Pancreas (tissue), 10 donors: ENCODE measurements at regions not wholly inside any gene's neighbourhood (a gene's known extent, or its start where the extent isn't known, plus 50 kb on each side); places are given as distances from the start of the nearest gene placed in this dataset.

Experiments used
- ATAC-seq, 4 donors: fragments of 200-7000 bp; cut with Tn5 transposase; one replicate each; pipeline versions ENCODE4 v1.8.0 to v1.9.1; 2020; ENCODE audit warnings: mild to moderate bottlenecking in 4 of 4, moderate library complexity in 4 of 4
- DNase-seq, 6 donors: peaks; one replicate each; pipeline ENCODE4 v3.0.0-alpha.2; 2020
- FAIRE-seq: peaks from 2 replicates; lab custom pipeline; 2012; peaks lifted over from hg19 to GRCh38; lab: Jason Lieb, UNC
- H3K27ac ChIP-seq, 4 donors: fragments of 200-600 bp; sonication (generic); 1 replicate in 3 of 4; 2 replicates in 1 of 4; pipeline versions ENCODE4 v1.5.0 to v1.8.0; 2020
- H3K27me3 ChIP-seq, 4 donors: fragments of 200-600 bp; one replicate each; pipeline ENCODE4 v1.8.0; 2021
- H3K36me3 ChIP-seq, 3 donors: fragments of 200-600 bp; sonication (generic) in 1 of 3; one replicate each; pipeline versions ENCODE4 v1.5.0 to v1.8.0; 2020 to 2021
- H3K4me1 ChIP-seq, 3 donors: fragments of 200-600 bp; one replicate each; pipeline ENCODE4 v1.8.0; 2021
- H3K4me3 ChIP-seq, 4 donors: fragments of 200-600 bp; sonication (generic) in 2 of 4; one replicate each; pipeline versions ENCODE4 v1.5.0 to v1.8.0; 2020 to 2021
- H3K9me3 ChIP-seq, 4 donors: fragments of 200-600 bp; one replicate each; pipeline ENCODE4 v1.8.0; 2021
- CTCF ChIP-seq, 4 donors: fragments of 200-600 bp; sonication (generic) in 3 of 4; IDR thresholded peaks; one replicate each; pipeline versions ENCODE4 v1.5.0 to v1.8.0; 2021; ENCODE audit warnings: antibody characterized with exemption in 4 of 4
- WGBS, 2 donors: extraction: QIAGEN DNeasy Blood & Tissue Kit; methylation state at CpG; one replicate each; pipeline ENCODE4 v1.1.7; 2013; 5-methylcytosine and 5-hydroxymethylcytosine counted together
- intact Hi-C, 3 donors: fragments of 100-400 bp; cut with DNase I; formaldehyde crosslinking; loops; one replicate each; pipeline versions ENCODE4 v1.11.1 to v1.14.2; 2022
- donor health status: healthy with polysubstance abuse.
- donor health status: DM: no; HTN: no; CAD: no; lungs with moderate emphysema.
- donor health status: DM: no; HTN: no; CAD: no.
- donor health status: control.
- donor health status: control.
- donor health status: Bipolar disorder and iron deficiency.
- donor health status: DM: yes; HTN: yes; CAD: no.
- donor health status: DM: no; HTN: no; CAD: no.
- donor health status: DM: no; HTN: no; CAD: no.
- donor health status: DM: yes; HTN: yes; CAD: no.

DNA sequence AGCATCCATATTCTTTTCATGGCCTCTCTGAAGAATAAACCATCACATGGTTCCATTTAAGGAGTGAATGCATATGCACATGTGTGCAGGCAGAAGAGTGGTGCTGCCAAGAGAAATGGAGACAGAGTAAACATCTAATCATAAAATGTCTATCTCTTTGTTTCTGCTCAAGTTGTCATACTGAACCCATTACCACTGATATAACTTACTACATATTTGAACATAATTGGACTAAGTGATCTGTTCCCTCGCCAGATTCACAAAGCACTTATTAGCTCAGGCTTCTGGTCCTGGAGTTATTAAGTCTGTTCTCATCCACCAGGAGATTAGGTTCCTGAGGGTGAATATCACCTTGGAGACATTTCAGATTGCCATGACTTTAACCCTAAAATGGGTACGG is 72.3 kb upstream of the XYLT1 start:
- Histone ChIP-seq H3K27me3 (no peaks in the 10 kb centered on the region), H3K4me1 (no peaks in the 10 kb centered on the region), H3K36me3 (no peaks in the 10 kb centered on the region), H3K27ac (no peak overlapping the region), H3K4me3 (no peak overlapping the region), H3K9me3 (no peaks in the 10 kb centered on the region)
- TF ChIP-seq CTCF (IDR thresholded peaks at IDR 0.05): no peak
- 69 to 84% methylated on average over 2 of the region's 2 CpGs for WGBS, 2 donors
- intact Hi-C loops: no loop called here
- DNase-seq: no peak
- FAIRE-seq: no peak
- ATAC-seq: no peak

- 56 to 74% methylated on average over 1 of the region's 1 CpG for WGBS, 2 donors
- TF ChIP-seq CTCF (IDR thresholded peaks at IDR 0.05): no peak
- Histone ChIP-seq H3K4me1 (no peaks in the 10 kb centered on the region), H3K36me3 (no peaks in the 10 kb centered on the region), H3K4me3 (no peak overlapping the region), H3K27ac (no peak overlapping the region), H3K27me3 (no peaks in the 10 kb centered on the region), H3K9me3 (no peaks in the 10 kb centered on the region)
- intact Hi-C loops: no loop called here
- DNase-seq (no peak), ATAC-seq (no peak), FAIRE-seq (no peak)
These were observed 70.6 kb upstream of the XYLT1 start for GRCh38 chr16:17541324-17541723.

GRCh38 chr16:17538927-17539326 is 68.2 kb upstream of the XYLT1 start:
- ATAC-seq: no peak
- no peaks in the 10 kb centered on the region for H3K9me3 ChIP-seq
- H3K4me3 ChIP-seq: no peak overlapping the region
- H3K36me3 ChIP-seq: no peaks in the 10 kb centered on the region
- FAIRE-seq: no peak
- no peaks in the 10 kb centered on the region for H3K27me3 ChIP-seq
- intact Hi-C loops: no loop called here
- no peak for TF ChIP-seq CTCF (IDR thresholded peaks at IDR 0.05)
- 37 to 38% methylated on average over 11 of the region's 11 CpGs for WGBS, 2 donors
- H3K27ac ChIP-seq: no peak overlapping the region
- H3K4me1 ChIP-seq: no peaks in the 10 kb centered on the region
- DNase-seq: no peak

GRCh38 chr16:17532338-17532995 is 61.7 kb upstream of the XYLT1 start:
- Histone ChIP-seq H3K4me1 (no peaks in the 10 kb centered on the region), H3K27ac (no peak overlapping the region), H3K9me3 (no peaks in the 10 kb centered on the region), H3K36me3 (no peaks in the 10 kb centered on the region), H3K4me3 (no peak overlapping the region), H3K27me3 (no peaks in the 10 kb centered on the region)
- intact Hi-C loops: no loop called here
- DNase-seq (no peak), ATAC-seq (no peak), FAIRE-seq (no peak)
- WGBS, 2 donors: 60 to 67% methylated on average over 8 of the region's 8 CpGs
- no peak for TF ChIP-seq CTCF (IDR thresholded peaks at IDR 0.05)

DNA sequence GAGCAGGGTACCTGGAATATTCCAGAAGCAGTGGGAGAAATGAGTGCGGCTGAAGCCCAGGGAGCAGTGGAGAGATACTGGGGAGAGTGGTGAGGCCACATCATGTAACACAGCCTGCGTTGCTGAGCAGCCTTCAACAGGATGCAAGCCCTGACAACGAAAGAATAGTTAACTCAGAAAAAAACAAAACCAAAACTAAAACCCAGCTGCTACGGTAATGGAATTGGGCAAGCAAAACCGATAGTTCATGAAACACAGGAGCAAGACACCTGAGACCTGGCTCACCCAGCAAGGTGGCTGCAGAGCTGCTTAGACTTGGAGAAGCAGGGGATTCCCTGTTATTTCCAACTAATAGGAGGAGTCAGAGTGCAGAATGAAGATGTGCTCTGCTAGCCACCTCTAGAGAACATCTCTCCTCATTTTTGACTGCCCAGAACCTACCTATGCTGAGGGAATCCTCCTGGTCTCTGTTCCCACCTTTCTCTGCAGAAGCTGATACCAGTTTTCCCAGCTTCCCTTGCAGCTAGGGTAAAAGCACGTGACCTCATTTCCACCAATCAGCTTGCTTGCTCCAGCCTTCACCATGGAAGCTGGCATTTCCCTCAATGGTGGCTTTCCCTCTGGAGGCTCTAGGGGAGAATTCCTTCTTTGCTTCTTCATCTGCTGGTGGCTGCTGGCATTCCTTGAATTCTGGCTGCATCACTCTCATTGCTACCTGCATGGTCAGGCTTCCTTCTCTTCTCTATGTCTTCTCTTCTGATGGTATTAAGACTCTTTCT is 59.4 kb upstream of the XYLT1 start:
- no peak for FAIRE-seq
- H3K27ac ChIP-seq: no peak overlapping the region
- no peak for ATAC-seq
- no peaks in the 10 kb centered on the region for H3K4me1 ChIP-seq
- no peak for TF ChIP-seq CTCF (IDR thresholded peaks at IDR 0.05)
- WGBS, 2 donors: 67 to 76% methylated on average over 6 of the region's 6 CpGs
- intact Hi-C loops: no loop called here
- H3K4me3 ChIP-seq: no peak overlapping the region
- no peaks in the 10 kb centered on the region for H3K36me3 ChIP-seq
- H3K27me3 ChIP-seq: no peaks in the 10 kb centered on the region
- no peaks in the 10 kb centered on the region for H3K9me3 ChIP-seq
- DNase-seq: no peak
